GM12873 (cell line): ENCODE measurements at regions not wholly inside any gene's neighbourhood (a gene's known extent, or its start where the extent isn't known, plus 50 kb on each side); places are given as distances from the start of the nearest gene placed in this dataset.

ENCODE experiments used
- CTCF ChIP-seq: IDR thresholded peaks from 2 replicates; pipeline ENCODE4 v1.5.1; 2012; ENCODE audit warnings: low read depth, mild to moderate bottlenecking, moderate library complexity, low read length, control low read depth; ENCODE audit not compliant: insufficient read depth; ENCODE audit errors: missing control alignments

GRCh38 chr13:55627221-55627620, 1513.5 kb upstream of the PRR20A start:
- TF ChIP-seq CTCF = no peak

GRCh38 chr13:55632402-55632801, 1508.3 kb upstream of the PRR20A start:
- TF ChIP-seq CTCF = no peak

DNA sequence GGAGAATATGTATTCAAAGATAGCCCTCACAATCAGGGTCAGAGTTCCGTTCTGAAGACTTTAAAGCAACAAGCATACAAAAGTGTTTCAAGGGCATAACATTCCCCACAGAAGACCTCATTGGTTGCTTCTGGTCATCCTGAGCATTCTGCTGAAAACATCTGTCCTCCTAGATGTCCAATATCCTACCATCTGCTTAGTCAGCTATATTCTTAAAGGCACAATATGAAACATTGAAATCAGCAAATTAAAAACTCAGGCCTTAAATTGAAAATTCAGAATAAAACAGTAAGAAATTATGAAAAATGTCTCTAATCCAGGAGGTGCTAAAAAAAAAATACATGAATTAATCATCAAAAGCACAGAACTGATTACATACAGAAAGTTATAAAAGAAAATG, 1491.2 kb upstream of the PRR20A start:
- no peak for TF ChIP-seq CTCF

GRCh38 chr13:55652657-55653056, 1488.1 kb upstream of the PRR20A start:
- no peak for TF ChIP-seq CTCF

DNA sequence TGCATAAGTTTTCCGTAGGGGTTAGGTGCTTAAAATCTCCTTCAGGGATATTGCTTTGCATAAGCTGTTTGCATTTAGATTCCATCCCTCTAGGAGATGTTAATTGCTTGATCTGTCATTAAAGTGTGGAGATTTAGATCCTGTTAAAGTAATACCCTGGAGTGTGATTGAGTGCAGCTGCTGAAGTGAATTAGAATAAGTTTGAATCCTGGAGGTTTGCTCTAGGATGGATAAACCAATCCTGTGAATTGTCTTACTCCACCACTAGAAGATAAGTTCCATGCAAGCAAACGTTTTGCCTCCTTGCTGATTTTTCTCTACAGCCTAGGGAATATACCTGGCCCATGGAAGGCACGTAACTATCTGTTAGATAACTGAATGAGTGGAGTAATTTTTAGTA, 1487.2 kb upstream of the PRR20A start:
- no peak for TF ChIP-seq CTCF

DNA sequence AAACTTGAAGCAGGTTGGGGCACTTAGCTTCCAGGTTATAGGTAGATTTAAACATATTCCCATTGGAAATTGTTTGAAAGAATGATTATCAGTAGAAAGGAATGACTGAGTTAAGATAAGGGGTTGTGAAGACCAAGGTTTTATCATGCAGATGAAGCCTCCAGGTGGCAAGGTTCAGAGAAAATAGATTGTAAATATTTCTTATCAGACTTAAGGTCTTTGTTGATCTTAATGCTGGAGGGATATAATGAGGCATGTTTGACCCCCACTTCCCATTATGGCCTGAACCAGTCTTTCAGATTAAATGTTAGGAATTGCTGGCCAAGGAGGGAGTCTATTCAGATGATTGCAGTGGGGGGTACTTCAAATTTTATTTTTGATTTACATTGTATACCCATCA, 1486.5 kb upstream of the PRR20A start:
- no peak for TF ChIP-seq CTCF

DNA sequence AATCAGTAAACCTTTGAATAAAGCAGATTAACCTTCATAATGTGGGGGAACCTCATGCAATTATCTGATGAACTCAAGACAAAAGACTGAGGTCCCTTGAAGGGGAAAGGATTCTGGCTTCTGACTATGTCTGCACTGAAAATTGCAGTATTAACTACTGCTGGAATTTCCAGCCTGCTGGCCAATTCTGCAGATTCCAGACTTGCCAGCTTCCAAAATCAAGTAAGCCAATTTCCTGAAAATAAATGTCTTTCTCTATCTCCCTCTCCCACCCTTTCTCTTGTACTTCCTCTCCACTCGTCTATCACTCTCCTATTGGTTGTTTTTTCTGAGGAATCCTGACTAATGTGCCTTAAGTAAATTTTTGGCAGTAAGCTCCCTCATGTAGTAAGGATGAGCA, 1479.9 kb upstream of the PRR20A start:
- TF ChIP-seq CTCF = no peak

- no peak for TF ChIP-seq CTCF
Measured at GRCh38 chr13:55661505-55661904, 1479.2 kb upstream of the PRR20A start.
